GM12892 (cell line): ENCODE measurements at regions not wholly inside any gene's neighbourhood (a gene's known extent, or its start where the extent isn't known, plus 50 kb on each side); places are given as distances from the start of the nearest gene placed in this dataset.

Experiments
- POLR2A ChIP-seq: IDR thresholded peaks from 2 replicates; pipeline ENCODE4 v1.6.1; 2011; ENCODE audit warnings: low read depth, low read length, control low read depth
- POLR2AphosphoS5 ChIP-seq: IDR thresholded peaks from 2 replicates; pipeline ENCODE4 v1.6.1; 2011; ENCODE audit warnings: low read depth, low read length, control low read depth

DNA sequence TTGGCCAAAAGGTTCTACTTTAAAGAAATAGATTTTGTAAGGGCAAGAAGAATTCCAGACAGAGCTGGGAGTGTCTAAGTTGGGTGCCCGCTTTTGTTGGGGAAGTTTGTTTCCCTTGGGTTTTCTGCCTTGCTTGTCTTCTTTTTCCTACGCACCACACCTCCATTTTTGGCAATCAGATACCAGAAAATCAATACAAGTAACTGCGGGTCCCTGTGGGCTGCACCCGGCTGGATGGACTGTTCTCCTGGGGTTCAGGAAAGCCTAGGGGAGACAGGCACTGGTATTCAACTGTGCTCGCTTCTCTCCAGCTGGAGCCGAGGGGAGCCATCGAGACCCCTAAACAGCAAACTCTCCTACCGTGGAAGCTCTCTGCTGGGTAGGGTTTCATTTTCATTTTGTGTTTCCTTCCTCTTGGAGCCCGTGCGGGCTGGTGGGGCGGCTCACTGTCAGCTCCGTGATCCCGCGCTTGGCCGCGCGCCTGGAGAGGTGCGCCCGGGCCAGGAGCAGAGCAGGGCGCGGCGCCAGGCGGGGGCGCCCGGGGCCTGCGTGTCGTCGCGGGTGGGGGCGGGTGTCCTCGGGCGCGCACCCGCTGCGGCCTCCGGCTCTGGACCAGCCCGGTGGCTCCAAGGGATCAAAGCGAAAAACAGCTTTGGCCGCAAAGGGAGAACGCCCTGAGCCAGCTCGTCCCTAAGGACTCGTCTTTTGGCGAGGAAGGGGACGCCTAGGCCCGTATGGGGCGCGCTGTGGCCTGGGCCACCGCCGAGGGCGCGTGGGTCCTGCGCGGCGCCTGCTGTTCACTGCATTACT is 347.2 kb downstream of the ZNF536 start:
- TF ChIP-seq POLR2A (no peak), POLR2AphosphoS5 (no peak)
